Stomach (tissue), 4 donors: ENCODE measurements at regions not wholly inside any gene's neighbourhood (a gene's known extent, or its start where the extent isn't known, plus 50 kb on each side); places are given as distances from the start of the nearest gene placed in this dataset.

Experiments used
- CTCF ChIP-seq, 7 experiments: fragments of 450-650 bp in 4 of 7; fragments of 200-600 bp in 3 of 7; sonication (generic) in 3 of 7; IDR thresholded peaks; one replicate each; pipeline ENCODE4 v1.5.1; 2016 to 2019; ENCODE audit warnings: antibody characterized with exemption in 7 of 7, control low read depth in 2 of 7, mild to moderate bottlenecking in 1 of 7
- POLR2A ChIP-seq, 4 donors: fragments of 450-650 bp; IDR thresholded peaks; one replicate each; pipeline ENCODE4 v1.6.1; 2016; ENCODE audit warnings: antibody characterized with exemption in 4 of 4, control low read depth in 2 of 4, mild to moderate bottlenecking in 1 of 4, moderate library complexity in 1 of 4
- POLR2AphosphoS5 ChIP-seq, 3 donors: sonication (generic); formaldehyde crosslinking; IDR thresholded peaks; one replicate each; pipeline ENCODE4 v1.6.1; 2016; ENCODE audit warnings: antibody characterized with exemption in 3 of 3

GRCh38 chr10:121655254-121656144, 57.3 kb upstream of the FGFR2 start:
- no peak for TF ChIP-seq CTCF (IDR thresholded peaks at IDR 0.05)
- no peak for TF ChIP-seq POLR2A (IDR thresholded peaks at IDR 0.05)
- no peak for TF ChIP-seq POLR2AphosphoS5 (IDR thresholded peaks at IDR 0.05)
